Stimulated activated naive CD8-positive, alpha-beta T cell treated with anti-CD3 and anti-CD28 coated beads, Interleukin-15, Interleukin-2, amounts not matched to agents 100 U/mL and 50 U/mL, for 24 hours (primary cell): ENCODE measurements at regions not wholly inside any gene's neighbourhood (a gene's known extent, or its start where the extent isn't known, plus 50 kb on each side); places are given as distances from the start of the nearest gene placed in this dataset.

Experiments used
- ATAC-seq: fragments of 150-1000 bp; cut with Tn5 transposase; one replicate; pipeline ENCODE4 v1.10.0; 2021
- DNase-seq: peaks from one replicate; pipeline ENCODE4 v3.0.0; 2021

DNA sequence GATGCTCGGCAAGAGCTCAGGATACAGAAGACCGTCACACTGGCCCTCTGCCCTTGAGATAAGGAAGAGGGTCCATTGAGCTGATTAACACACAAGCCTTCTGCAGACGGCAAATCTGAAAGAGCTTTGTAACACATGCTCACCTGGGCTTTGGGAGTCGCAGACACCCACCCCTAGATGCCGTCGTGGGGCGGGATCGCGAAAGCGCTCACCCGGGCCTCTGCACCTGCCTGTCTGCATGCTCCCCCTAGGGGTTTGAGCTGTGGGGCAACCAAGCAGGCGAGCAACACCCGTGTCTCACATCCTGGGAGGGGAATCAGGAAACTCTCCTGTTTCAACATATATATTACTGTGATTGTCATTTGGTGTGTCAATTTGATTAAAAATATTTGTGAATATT is 99.8 kb upstream of the KCNH7 start:
- no peak for ATAC-seq
- no peak for DNase-seq

GRCh38 chr2:162934191-162934590 is 95.6 kb upstream of the KCNH7 start:
- no peak for ATAC-seq

GRCh38 chr2:162932416-162932815 is 93.8 kb upstream of the KCNH7 start:
- ATAC-seq (no peak), DNase-seq (no peak)

More at GRCh38 chr2:162934191-162934590, 95.6 kb upstream of the KCNH7 start:
- no peak for DNase-seq

- ATAC-seq (no peak), DNase-seq (no peak)
Observed at GRCh38 chr2:162929571-162929970, 91.0 kb upstream of the KCNH7 start.

GRCh38 chr2:162928356-162928755 is 89.8 kb upstream of the KCNH7 start:
- ATAC-seq (no peak), DNase-seq (no peak)

DNA sequence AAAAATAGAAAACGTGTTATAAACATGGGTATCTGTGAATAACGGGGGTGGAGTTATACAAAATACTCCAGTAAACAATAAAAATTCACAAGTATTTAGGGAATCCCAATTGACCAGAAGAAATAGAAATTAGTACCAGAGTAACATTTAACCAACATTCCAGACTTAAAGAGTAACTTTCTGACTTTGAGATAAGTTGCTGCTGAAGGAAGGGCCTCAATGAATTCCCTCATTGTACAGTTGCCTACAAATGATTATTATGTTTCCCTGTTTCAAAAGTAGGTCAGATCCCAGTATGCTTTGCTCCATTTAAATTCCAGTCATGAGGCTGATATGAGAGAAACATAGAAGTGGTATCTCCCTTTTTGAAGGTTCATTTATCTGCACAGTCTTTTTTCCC is 88.3 kb upstream of the KCNH7 start:
- no peak for ATAC-seq
- no peak for DNase-seq

DNA sequence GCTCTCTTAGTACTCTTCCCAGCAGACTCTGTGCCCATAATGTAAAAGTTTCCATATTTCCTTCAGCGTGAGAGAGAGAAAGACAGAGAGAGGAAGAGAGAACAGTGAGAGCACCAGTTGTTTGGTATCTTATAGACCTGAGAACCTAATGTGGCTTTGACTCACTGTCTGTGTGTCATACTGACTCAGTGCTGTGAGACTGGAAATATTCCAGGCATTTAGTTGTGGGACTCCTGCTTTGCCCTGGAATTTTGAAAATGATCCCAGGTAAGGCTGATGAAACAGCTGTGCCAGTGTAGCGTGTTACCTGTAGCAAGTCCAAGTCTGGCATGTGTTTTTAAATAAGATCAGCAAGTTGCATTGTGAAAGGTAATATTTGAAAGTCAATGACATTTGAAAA is 87.9 kb upstream of the KCNH7 start:
- ATAC-seq = no peak
- DNase-seq = no peak

DNA sequence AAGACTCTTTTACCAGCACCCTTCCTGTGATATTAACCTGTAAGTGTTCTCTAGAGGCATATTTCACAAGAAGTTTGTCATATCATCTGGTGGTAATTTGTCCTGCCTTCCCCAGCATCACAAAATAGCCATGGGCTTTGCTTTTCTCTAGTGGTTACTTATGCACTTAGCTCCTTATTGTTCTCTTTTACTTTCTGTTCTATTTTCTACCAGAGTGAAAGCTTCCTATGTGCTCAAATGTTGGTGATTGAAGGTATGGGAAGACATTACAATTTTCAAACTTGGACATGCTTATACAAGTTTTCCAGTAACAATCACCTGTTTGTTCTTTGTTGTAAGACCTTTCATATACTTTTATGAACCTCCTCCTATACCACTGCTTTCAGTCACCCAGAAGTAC is 87.0 kb upstream of the KCNH7 start:
- no peak for ATAC-seq
- DNase-seq = no peak

DNA sequence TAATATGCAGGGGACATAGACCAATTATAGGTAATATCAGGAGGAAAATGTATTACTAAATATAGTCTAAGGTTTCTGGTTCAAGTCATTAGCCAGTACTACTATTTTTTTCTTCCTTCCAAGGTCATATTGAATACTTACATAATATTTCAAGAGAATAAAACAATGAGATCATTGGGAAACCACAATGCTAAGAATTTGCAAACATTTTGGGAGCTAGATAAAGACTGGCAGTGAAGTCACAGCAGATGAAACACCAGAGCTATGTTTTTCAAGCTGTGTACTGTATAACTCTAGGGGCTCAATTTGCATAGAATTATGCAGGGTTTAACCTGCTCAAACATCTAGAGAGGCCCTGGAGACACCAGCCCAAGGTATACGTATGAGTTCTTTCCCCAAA is 80.5 kb upstream of the KCNH7 start:
- DNase-seq (no peak), ATAC-seq (no peak)

- ATAC-seq = no peak
Observed at GRCh38 chr2:162917626-162918025, 79.1 kb upstream of the KCNH7 start.

DNA sequence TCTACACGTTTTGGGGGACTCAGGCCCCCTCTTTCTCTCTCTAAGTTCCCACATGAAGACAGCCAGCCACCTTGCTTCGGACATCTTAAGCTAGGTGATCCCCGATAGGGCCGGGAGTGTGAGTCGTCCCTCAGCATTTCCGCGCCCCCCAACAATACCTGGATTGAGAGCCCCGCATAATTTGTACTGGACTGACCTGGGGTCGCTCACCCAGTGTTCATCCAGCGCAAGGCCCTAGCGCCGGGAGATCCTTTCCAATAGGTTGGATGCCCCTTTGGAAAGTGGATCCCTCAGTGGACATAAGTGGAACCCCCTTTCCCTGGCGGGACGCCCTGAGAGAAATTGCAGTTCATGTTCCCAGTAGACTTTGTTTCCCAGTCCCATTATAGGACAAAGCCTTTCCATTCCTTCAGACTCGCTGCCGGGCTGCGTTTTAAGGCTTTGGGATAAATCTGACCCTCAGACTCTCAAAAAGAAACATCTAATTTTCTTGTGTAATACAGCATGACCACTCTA is 77.8 kb upstream of the KCNH7 start:
- ATAC-seq (no peak), DNase-seq (no peak)

More at GRCh38 chr2:162917626-162918025, 79.1 kb upstream of the KCNH7 start:
- no peak for DNase-seq

- DNase-seq (no peak), ATAC-seq (no peak)
Observed at GRCh38 chr2:162915858-162916257, 77.3 kb upstream of the KCNH7 start.

GRCh38 chr2:162914161-162914560 is 75.6 kb upstream of the KCNH7 start:
- no peak for DNase-seq
- no peak for ATAC-seq

- ATAC-seq (no peak), DNase-seq (no peak)
Observed at GRCh38 chr2:162912787-162913186, 74.2 kb upstream of the KCNH7 start.

- ATAC-seq (no peak), DNase-seq (no peak)
Observed at GRCh38 chr2:162908567-162908966, 70.0 kb upstream of the KCNH7 start.

- no peak for ATAC-seq
- DNase-seq = peak; percentile 5
Observed at GRCh38 chr2:162890690-162891311, 52.2 kb upstream of the KCNH7 start.

- ATAC-seq (no peak), DNase-seq (no peak)
Observed at GRCh38 chr2:162888652-162889051, 50.1 kb upstream of the KCNH7 start.
